H9 (cell line): ENCODE measurements at regions not wholly inside any gene's neighbourhood (a gene's known extent, or its start where the extent isn't known, plus 50 kb on each side); places are given as distances from the start of the nearest gene placed in this dataset.

ENCODE experiments used
- DNase-seq: peaks from one replicate; pipeline ENCODE4 v3.0.0-alpha.2; 2017
- H2AFZ ChIP-seq: one replicate; pipeline ENCODE4 v1.6.1; 2013; ENCODE audit warnings: mild to moderate bottlenecking, low read length, control low read depth, moderate library complexity
- H2AK5ac ChIP-seq: 2 replicates; pipeline ENCODE4 v1.6.1; 2013; ENCODE audit warnings: low read length, control low read depth, mixed read lengths; ENCODE audit not compliant: insufficient read length
- H2BK120ac ChIP-seq: one replicate; pipeline ENCODE4 v1.6.1; 2013; ENCODE audit warnings: low read depth, mild to moderate bottlenecking, low read length, control low read depth, inconsistent platforms; ENCODE audit not compliant: poor library complexity, severe bottlenecking
- H2BK12ac ChIP-seq: 2 replicates; pipeline ENCODE4 v1.6.1; 2013; ENCODE audit warnings: low read length, control low read depth, mixed read lengths, low read depth; ENCODE audit not compliant: insufficient read length
- H2BK15ac ChIP-seq: 2 replicates; pipeline ENCODE4 v1.6.1; 2013; ENCODE audit warnings: low read depth, low read length, control low read depth
- H2BK20ac ChIP-seq: one replicate; pipeline ENCODE4 v1.6.1; 2013; ENCODE audit warnings: low read depth, mild to moderate bottlenecking, low read length, control low read depth, inconsistent platforms; ENCODE audit not compliant: poor library complexity, severe bottlenecking
- H2BK5ac ChIP-seq: 2 replicates; pipeline ENCODE4 v1.6.1; 2013; ENCODE audit warnings: low read length, control low read depth, mixed read lengths; ENCODE audit not compliant: insufficient read length
- H3K14ac ChIP-seq: 2 replicates; pipeline ENCODE4 v1.6.1; 2013; ENCODE audit warnings: low read length, control low read depth; ENCODE audit not compliant: insufficient read depth
- H3K18ac ChIP-seq: 2 replicates; pipeline ENCODE4 v1.6.1; 2013; ENCODE audit warnings: low read depth, mild to moderate bottlenecking, mixed read lengths, low read length, control low read depth; ENCODE audit not compliant: insufficient read length
- H3K23ac ChIP-seq: 2 replicates; pipeline ENCODE4 v1.6.1; 2013; ENCODE audit warnings: low read length, control low read depth, mixed read lengths, low read depth; ENCODE audit not compliant: insufficient read length
- H3K23me2 ChIP-seq: 2 replicates; pipeline ENCODE4 v1.6.1; 2013; ENCODE audit warnings: low read depth, mild to moderate bottlenecking, mixed read lengths, low read length, control low read depth; ENCODE audit not compliant: insufficient read length, poor library complexity, severe bottlenecking
- H3K27ac ChIP-seq: 2 replicates; pipeline ENCODE4 v1.5.1; 2013; ENCODE audit warnings: low read length, control low read depth, mixed read lengths, low read depth; ENCODE audit not compliant: insufficient read length
- H3K27me3 ChIP-seq: 2 replicates; pipeline ENCODE4 v1.6.1; 2013; ENCODE audit warnings: low read length, control low read depth, inconsistent platforms; ENCODE audit not compliant: insufficient read depth
- H3K4ac ChIP-seq: 2 replicates; pipeline ENCODE4 v1.6.1; 2013; ENCODE audit warnings: low read depth, mild to moderate bottlenecking, control low read depth, inconsistent platforms, low read length, moderate library complexity
- H3K4me1 ChIP-seq: 2 replicates; pipeline ENCODE4 v1.6.1; 2013; ENCODE audit warnings: low read length, control low read depth, inconsistent platforms; ENCODE audit not compliant: insufficient read depth
- H3K4me2 ChIP-seq: 2 replicates; pipeline ENCODE4 v1.6.1; 2013; ENCODE audit warnings: low read length, control low read depth, mixed read lengths; ENCODE audit not compliant: insufficient read length, insufficient read depth
- H3K56ac ChIP-seq: 2 replicates; pipeline ENCODE4 v1.6.1; 2013; ENCODE audit warnings: low read depth, mild to moderate bottlenecking, mixed read lengths, low read length, control low read depth; ENCODE audit not compliant: insufficient read length
- H3K79me1 ChIP-seq: 2 replicates; pipeline ENCODE4 v1.6.1; 2013; ENCODE audit warnings: low read depth, mild to moderate bottlenecking, moderate library complexity, low read length, control low read depth, inconsistent platforms; ENCODE audit not compliant: insufficient read depth, poor library complexity, severe bottlenecking
- H3K79me2 ChIP-seq: 2 replicates; pipeline ENCODE4 v1.6.1; 2013; ENCODE audit warnings: low read length, control low read depth, inconsistent platforms; ENCODE audit not compliant: insufficient read depth
- H3K9ac ChIP-seq: 2 replicates; pipeline ENCODE4 v1.6.1; 2013; ENCODE audit warnings: low read length, control low read depth, mixed read lengths; ENCODE audit not compliant: insufficient read length; ENCODE audit errors: extremely low read depth
- H3K9me3 ChIP-seq: one replicate; pipeline ENCODE4 v1.6.1; 2013; ENCODE audit warnings: low read depth, low read length, inconsistent platforms; ENCODE audit not compliant: control insufficient read depth
- H3T11ph ChIP-seq: one replicate; pipeline ENCODE4 v1.6.1; 2013; ENCODE audit warnings: mild to moderate bottlenecking, low read length, control low read depth, inconsistent platforms
- H4K20me1 ChIP-seq: one replicate; pipeline ENCODE4 v1.6.1; 2013; ENCODE audit not compliant: control insufficient read depth, insufficient read length, insufficient read depth
- H4K5ac ChIP-seq: 2 replicates; pipeline ENCODE4 v1.6.1; 2013; ENCODE audit warnings: low read depth, mild to moderate bottlenecking, mixed read lengths, low read length, control low read depth; ENCODE audit not compliant: insufficient read length
- H4K8ac ChIP-seq: replicated peaks from 2 replicates; pipeline ENCODE4 v1.6.1; 2013; ENCODE audit warnings: low read length, control low read depth, mixed read lengths, low read depth; ENCODE audit not compliant: insufficient read length
- H4K91ac ChIP-seq: 2 replicates; pipeline ENCODE4 v1.6.1; 2013; ENCODE audit warnings: low read depth, mild to moderate bottlenecking, moderate library complexity, mixed read lengths, low read length, control low read depth; ENCODE audit not compliant: insufficient read length
- H3K27ac Mint-ChIP-seq, 3 experiments: 2 replicates in 2 of 3; 3 replicates in 1 of 3; pipeline ENCODE4 v1.8.0; 2020 to 2021; ENCODE audit warnings: mixed read lengths in 3 of 3, mild to moderate bottlenecking in 1 of 3, moderate library complexity in 1 of 3
- H3K27me3 Mint-ChIP-seq: 2 replicates; pipeline ENCODE4 v1.8.0; 2021; ENCODE audit warnings: low read depth, mild to moderate bottlenecking, moderate library complexity, mixed read lengths
- H3K36me3 Mint-ChIP-seq, 3 experiments: 2 replicates in 2 of 3; 3 replicates in 1 of 3; pipeline ENCODE4 v1.8.0; 2020 to 2021; ENCODE audit warnings: low read depth in 3 of 3, mixed read lengths in 3 of 3; ENCODE audit not compliant: insufficient read depth in 1 of 3
- H3K4me1 Mint-ChIP-seq, 2 experiments: 2 replicates each; pipeline ENCODE4 v1.8.0; 2020; ENCODE audit warnings: mixed read lengths in 2 of 2
- H3K4me3 Mint-ChIP-seq, 2 experiments: 2 replicates in 1 of 2; 3 replicates in 1 of 2; pipeline ENCODE4 v1.8.0; 2020 to 2021; ENCODE audit warnings: mild to moderate bottlenecking in 2 of 2, mixed read lengths in 2 of 2, moderate library complexity in 1 of 2
- H3K9me3 Mint-ChIP-seq, 2 experiments: 2 replicates in 1 of 2; 3 replicates in 1 of 2; pipeline ENCODE4 v1.8.0; 2020; ENCODE audit warnings: mild to moderate bottlenecking in 2 of 2, mixed read lengths in 2 of 2, moderate library complexity in 1 of 2
- WGBS: extraction: QIAGEN DNeasy Blood & Tissue Kit; methylation state at CpG from one replicate; pipeline ENCODE4 v1.1.7; 2013; ENCODE audit warnings: missing lambda C conversion rate, low lambda C conversion rate, mixed read lengths; ENCODE audit not compliant: insufficient read length; ENCODE audit errors: extremely low coverage; 5-methylcytosine and 5-hydroxymethylcytosine counted together
- TF ChIP-seq, protein P1 (sequence below): fragments of 200-600 bp; sonication (generic); conservative IDR thresholded peaks from 3 replicates; pipeline ENCODE4 v1.8.0; 2021; ENCODE audit warnings: antibody characterized with exemption, mild to moderate bottlenecking

- Histone ChIP-seq H4K8ac (no peak overlapping the region), H2AFZ (no peak overlapping the region), H4K5ac (no peak overlapping the region), H3K23ac (no peak overlapping the region), H2BK5ac (no peak overlapping the region), H3K9me3 (no peaks in the 10 kb centered on the region), H2BK120ac (no peak overlapping the region), H3K23me2 (no peaks in the 10 kb centered on the region), H2BK15ac (no peak overlapping the region), H2BK12ac (no peak overlapping the region), H3K27me3 (no peaks in the 10 kb centered on the region), H3K79me2 (no peaks in the 10 kb centered on the region), H3T11ph (no peak overlapping the region), H4K20me1 (no peaks in the 10 kb centered on the region), H3K4me1 (no peaks in the 10 kb centered on the region), H3K4ac (no peak overlapping the region), H2AK5ac (no peak overlapping the region), H3K79me1 (no peaks in the 10 kb centered on the region), H2BK20ac (no peak overlapping the region), H3K9ac (no peak overlapping the region), H3K4me2 (no peak overlapping the region), H3K27ac (no peak overlapping the region), H4K91ac (no peak overlapping the region), H3K14ac (no peak overlapping the region), H3K56ac (no peak overlapping the region), H3K18ac (no peak overlapping the region)
- Mint-ChIP-seq H3K36me3 (peaks cover 0 to 5% (median 0%) of the 10 kb centered on the region in 3 experiments; a peak in 5 of 7 replicates), H3K4me1 (no peaks in the 10 kb centered on the region), H3K27ac (no peak overlapping the region), H3K27me3 (no peaks in the 10 kb centered on the region), H3K9me3 (peaks cover 0 to 6% of the 10 kb centered on the region in 2 experiments; a peak in 2 of 5 replicates), H3K4me3 (no peak overlapping the region)
- no CpG with 5 or more reads among the region's 2 CpGs for WGBS
- TF ChIP-seq, protein P1, sequence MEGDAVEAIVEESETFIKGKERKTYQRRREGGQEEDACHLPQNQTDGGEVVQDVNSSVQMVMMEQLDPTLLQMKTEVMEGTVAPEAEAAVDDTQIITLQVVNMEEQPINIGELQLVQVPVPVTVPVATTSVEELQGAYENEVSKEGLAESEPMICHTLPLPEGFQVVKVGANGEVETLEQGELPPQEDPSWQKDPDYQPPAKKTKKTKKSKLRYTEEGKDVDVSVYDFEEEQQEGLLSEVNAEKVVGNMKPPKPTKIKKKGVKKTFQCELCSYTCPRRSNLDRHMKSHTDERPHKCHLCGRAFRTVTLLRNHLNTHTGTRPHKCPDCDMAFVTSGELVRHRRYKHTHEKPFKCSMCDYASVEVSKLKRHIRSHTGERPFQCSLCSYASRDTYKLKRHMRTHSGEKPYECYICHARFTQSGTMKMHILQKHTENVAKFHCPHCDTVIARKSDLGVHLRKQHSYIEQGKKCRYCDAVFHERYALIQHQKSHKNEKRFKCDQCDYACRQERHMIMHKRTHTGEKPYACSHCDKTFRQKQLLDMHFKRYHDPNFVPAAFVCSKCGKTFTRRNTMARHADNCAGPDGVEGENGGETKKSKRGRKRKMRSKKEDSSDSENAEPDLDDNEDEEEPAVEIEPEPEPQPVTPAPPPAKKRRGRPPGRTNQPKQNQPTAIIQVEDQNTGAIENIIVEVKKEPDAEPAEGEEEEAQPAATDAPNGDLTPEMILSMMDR = no peak
- no peak for DNase-seq
Measured at GRCh38 chr15:54810031-54810430, 386.7 kb downstream of the RSL24D1 start.
